Endothelial cell of umbilical vein (primary cell): ENCODE measurements at regions not wholly inside any gene's neighbourhood (a gene's known extent, or its start where the extent isn't known, plus 50 kb on each side); places are given as distances from the start of the nearest gene placed in this dataset.

ENCODE experiments used
- CTCF ChIP-seq, 2 donors: IDR thresholded peaks; 1 replicate in 1 of 2; 2 replicates in 1 of 2; pipeline ENCODE4 v1.5.1; 2011; ENCODE audit warnings: low read length in 2 of 2, mild to moderate bottlenecking in 2 of 2, moderate library complexity in 2 of 2, control low read depth in 1 of 2, inconsistent platforms in 1 of 2, low read depth in 1 of 2; ENCODE audit not compliant: insufficient read depth in 1 of 2; ENCODE audit errors: extremely low read depth in 1 of 2
- EZH2 ChIP-seq: IDR thresholded peaks from 2 replicates; pipeline ENCODE4 v1.6.1; 2012; ENCODE audit warnings: borderline replicate concordance, low read depth, mild to moderate bottlenecking, moderate library complexity, low read length, inconsistent platforms; ENCODE audit not compliant: severe bottlenecking
- FOS ChIP-seq: IDR thresholded peaks from 2 replicates; pipeline ENCODE4 v1.6.1; 2011; ENCODE audit warnings: mild to moderate bottlenecking, low read length, moderate library complexity, borderline replicate concordance; ENCODE audit not compliant: insufficient read depth
- GATA2 ChIP-seq: IDR thresholded peaks from 2 replicates; pipeline ENCODE4 v1.7.0; 2011; ENCODE audit warnings: low read depth, mild to moderate bottlenecking, moderate library complexity, mixed read lengths, low read length; ENCODE audit not compliant: insufficient read length, insufficient read depth
- JUN ChIP-seq: IDR thresholded peaks from 2 replicates; pipeline ENCODE4 v1.6.1; 2011; ENCODE audit warnings: borderline replicate concordance, low read depth; ENCODE audit not compliant: insufficient read length, insufficient read depth
- MAX ChIP-seq: IDR thresholded peaks from 2 replicates; pipeline ENCODE4 v1.6.1; 2011; ENCODE audit not compliant: insufficient read depth, insufficient read length
- MYC ChIP-seq: IDR thresholded peaks from one replicate; pipeline ENCODE4 v1.6.1; 2011; ENCODE audit warnings: mild to moderate bottlenecking, low read depth, low read length
- POLR2A ChIP-seq: IDR thresholded peaks from 2 replicates; pipeline ENCODE4 v1.6.1; 2012; ENCODE audit warnings: low read depth, mild to moderate bottlenecking, control low read depth, low read length
- POLR2AphosphoS5 ChIP-seq: IDR thresholded peaks from 2 replicates; pipeline ENCODE4 v1.6.1; 2012; ENCODE audit warnings: low read depth, mild to moderate bottlenecking, control low read depth, low read length, moderate library complexity; ENCODE audit not compliant: insufficient read depth

- TF ChIP-seq EZH2 (no peak), CTCF (IDR thresholded peaks at IDR 0.05; ENCODE audit: extremely low read depth in 1 of 2, insufficient read depth in 1 of 2, low read depth in 1 of 2, low read length in 2 of 2) (no peak), POLR2A (no peak), FOS (no peak), JUN (no peak), POLR2AphosphoS5 (no peak), MAX (no peak), MYC (no peak), GATA2 (no peak)
Observed at GRCh38 chr6:33875141-33875581, 71.4 kb upstream of the MLN start.
